ENCODE measurements at regions not wholly inside any gene's neighbourhood (a gene's known extent, or its start where the extent isn't known, plus 50 kb on each side); places are given as distances from the start of the nearest gene placed in this dataset.

DNA sequence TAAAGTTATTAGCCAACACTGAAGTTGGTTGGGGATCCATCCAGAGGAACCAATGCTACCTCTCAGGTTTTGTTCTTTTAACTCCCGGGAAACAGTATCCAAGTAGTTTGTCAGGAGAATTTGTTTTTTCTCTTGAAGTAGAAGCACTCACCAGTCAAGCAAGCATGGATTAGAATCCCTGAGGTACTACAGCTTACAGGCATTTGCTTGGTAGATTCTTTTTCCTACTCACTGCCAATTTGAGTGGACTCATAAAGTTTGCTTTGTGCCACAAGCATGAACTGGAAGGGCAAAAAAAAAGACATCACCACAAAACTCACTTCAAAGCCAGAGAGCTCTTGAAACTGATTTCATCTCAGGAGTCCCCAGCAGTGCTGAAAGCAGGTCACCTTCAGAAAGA is 167.4 kb downstream of the MBOAT1 start:
- TF ChIP-seq, protein P1, sequence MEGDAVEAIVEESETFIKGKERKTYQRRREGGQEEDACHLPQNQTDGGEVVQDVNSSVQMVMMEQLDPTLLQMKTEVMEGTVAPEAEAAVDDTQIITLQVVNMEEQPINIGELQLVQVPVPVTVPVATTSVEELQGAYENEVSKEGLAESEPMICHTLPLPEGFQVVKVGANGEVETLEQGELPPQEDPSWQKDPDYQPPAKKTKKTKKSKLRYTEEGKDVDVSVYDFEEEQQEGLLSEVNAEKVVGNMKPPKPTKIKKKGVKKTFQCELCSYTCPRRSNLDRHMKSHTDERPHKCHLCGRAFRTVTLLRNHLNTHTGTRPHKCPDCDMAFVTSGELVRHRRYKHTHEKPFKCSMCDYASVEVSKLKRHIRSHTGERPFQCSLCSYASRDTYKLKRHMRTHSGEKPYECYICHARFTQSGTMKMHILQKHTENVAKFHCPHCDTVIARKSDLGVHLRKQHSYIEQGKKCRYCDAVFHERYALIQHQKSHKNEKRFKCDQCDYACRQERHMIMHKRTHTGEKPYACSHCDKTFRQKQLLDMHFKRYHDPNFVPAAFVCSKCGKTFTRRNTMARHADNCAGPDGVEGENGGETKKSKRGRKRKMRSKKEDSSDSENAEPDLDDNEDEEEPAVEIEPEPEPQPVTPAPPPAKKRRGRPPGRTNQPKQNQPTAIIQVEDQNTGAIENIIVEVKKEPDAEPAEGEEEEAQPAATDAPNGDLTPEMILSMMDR (IDR thresholded peaks at IDR 0.05; ENCODE audit: extremely low read depth in 1 of 2, insufficient read depth in 1 of 2, low read depth in 1 of 2, low read length in 2 of 2) = no peak
- no peak for TF ChIP-seq POLR2AphosphoS5 (IDR thresholded peaks at IDR 0.05; ENCODE audit: insufficient read depth, low read depth, low read length)
- no peak for TF ChIP-seq MYC (IDR thresholded peaks at IDR 0.05; ENCODE audit: low read depth, low read length)
- TF ChIP-seq POLR2A (IDR thresholded peaks at IDR 0.05; ENCODE audit: low read depth, low read length) = no peak
- no peak for TF ChIP-seq EZH2 (IDR thresholded peaks at IDR 0.05; ENCODE audit: borderline replicate concordance, low read depth, low read length, severe bottlenecking)
- no peak for TF ChIP-seq GATA2 (IDR thresholded peaks at IDR 0.05; ENCODE audit: insufficient read depth, insufficient read length, low read depth, low read length)
